ENCODE measurements at regions not wholly inside any gene's neighbourhood (a gene's known extent, or its start where the extent isn't known, plus 50 kb on each side); places are given as distances from the start of the nearest gene placed in this dataset.

DNA sequence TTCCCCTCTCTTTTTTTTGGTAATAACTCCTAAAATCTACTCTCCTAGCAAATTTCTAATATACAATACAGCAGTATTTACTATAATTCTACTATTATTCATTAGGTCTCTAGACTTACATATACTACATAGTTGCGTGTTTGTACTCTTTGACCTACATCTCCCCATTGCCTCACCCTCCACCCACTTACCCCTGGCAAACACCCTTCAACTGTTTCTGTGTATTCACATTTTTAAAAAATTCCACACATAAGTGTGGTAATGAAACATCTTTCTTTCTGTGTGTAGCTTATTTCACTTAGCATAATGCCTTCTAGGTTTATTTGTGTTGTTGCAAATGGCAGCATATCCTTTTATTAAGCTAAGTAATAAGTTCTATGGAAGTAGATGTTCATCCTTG, 336.0 kb downstream of the CCDC85A start:
- TF ChIP-seq, protein P1, sequence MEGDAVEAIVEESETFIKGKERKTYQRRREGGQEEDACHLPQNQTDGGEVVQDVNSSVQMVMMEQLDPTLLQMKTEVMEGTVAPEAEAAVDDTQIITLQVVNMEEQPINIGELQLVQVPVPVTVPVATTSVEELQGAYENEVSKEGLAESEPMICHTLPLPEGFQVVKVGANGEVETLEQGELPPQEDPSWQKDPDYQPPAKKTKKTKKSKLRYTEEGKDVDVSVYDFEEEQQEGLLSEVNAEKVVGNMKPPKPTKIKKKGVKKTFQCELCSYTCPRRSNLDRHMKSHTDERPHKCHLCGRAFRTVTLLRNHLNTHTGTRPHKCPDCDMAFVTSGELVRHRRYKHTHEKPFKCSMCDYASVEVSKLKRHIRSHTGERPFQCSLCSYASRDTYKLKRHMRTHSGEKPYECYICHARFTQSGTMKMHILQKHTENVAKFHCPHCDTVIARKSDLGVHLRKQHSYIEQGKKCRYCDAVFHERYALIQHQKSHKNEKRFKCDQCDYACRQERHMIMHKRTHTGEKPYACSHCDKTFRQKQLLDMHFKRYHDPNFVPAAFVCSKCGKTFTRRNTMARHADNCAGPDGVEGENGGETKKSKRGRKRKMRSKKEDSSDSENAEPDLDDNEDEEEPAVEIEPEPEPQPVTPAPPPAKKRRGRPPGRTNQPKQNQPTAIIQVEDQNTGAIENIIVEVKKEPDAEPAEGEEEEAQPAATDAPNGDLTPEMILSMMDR (conservative IDR thresholded peaks at IDR 0.05; ENCODE audit: low read length): no peak
- no peak for TF ChIP-seq EZH2phosphoT487 (IDR thresholded peaks at IDR 0.05; ENCODE audit: borderline replicate concordance)
